Activated naive CD8-positive, alpha-beta T cell treated with anti-CD3 and anti-CD28 coated beads, Interleukin-2, amount 50 U/mL, for 24 hours (primary cell): ENCODE measurements at regions not wholly inside any gene's neighbourhood (a gene's known extent, or its start where the extent isn't known, plus 50 kb on each side); places are given as distances from the start of the nearest gene placed in this dataset.

Source experiments
- ATAC-seq: fragments of 150-1000 bp; cut with Tn5 transposase; one replicate; pipeline ENCODE4 v1.10.0; 2021
- DNase-seq: peaks from one replicate; pipeline ENCODE4 v3.0.0; 2021
- H3K27ac Mint-ChIP-seq: one replicate; pipeline ENCODE4 v1.8.0; 2021; ENCODE audit warnings: mild to moderate bottlenecking, mixed read lengths
- H3K27me3 Mint-ChIP-seq: one replicate; pipeline ENCODE4 v1.8.0; 2021; ENCODE audit warnings: mixed read lengths
- H3K36me3 Mint-ChIP-seq: one replicate; pipeline ENCODE4 v1.8.0; 2021; ENCODE audit warnings: low read depth, mixed read lengths
- H3K4me1 Mint-ChIP-seq: one replicate; pipeline ENCODE4 v1.8.0; 2021; ENCODE audit warnings: mixed read lengths
- H3K4me3 Mint-ChIP-seq: one replicate; pipeline ENCODE4 v1.8.0; 2021; ENCODE audit warnings: mild to moderate bottlenecking, moderate library complexity, mixed read lengths
- H3K9me3 Mint-ChIP-seq: one replicate; pipeline ENCODE4 v1.8.0; 2021; ENCODE audit warnings: mixed read lengths

DNA sequence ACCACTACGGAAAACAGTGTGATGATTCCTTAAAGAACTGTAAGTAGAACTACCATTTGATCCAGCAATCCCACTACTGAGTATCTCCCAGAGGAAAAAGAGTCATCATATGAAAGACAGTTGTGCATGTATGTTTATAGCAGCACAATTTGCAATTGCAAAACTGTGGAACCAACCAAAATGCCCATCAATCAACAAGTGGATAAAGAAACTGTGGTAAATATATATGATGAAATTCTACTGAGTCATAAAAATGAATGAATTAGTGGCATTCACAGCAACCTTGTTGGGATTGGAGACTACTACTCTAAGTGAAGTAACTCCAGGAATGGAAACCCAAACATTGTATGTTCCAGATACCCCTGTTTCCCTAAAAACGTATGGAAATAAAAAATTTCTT is 337.0 kb upstream of the PTBP2 start:
- no peak overlapping the region for H3K27ac Mint-ChIP-seq
- no peak for ATAC-seq
- H3K4me3 Mint-ChIP-seq = no peak overlapping the region
- H3K9me3 Mint-ChIP-seq = peaks cover 6% of the 10 kb centered on the region
- no peak for DNase-seq
- no peaks in the 10 kb centered on the region for H3K36me3 Mint-ChIP-seq
- no peaks in the 10 kb centered on the region for H3K4me1 Mint-ChIP-seq
- H3K27me3 Mint-ChIP-seq = no peaks in the 10 kb centered on the region

DNA sequence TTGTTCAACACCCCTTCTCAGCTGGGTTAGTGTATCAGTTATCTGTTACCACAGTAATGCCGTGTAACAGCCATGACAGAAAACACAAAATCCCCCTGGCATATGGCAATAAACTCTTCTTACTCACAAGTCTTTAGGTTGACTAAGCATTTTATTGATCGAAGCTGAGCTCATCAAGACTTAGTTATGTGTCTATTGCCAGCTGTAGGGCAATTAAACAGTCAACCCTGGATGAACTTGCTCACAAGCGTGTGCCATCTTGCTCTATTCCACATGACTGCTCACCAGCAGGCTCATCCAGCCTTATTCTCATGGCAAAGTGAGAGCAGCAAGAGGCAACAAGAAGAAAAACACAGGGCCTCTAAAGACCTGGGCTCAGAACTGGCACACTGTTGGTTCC is 333.8 kb upstream of the PTBP2 start:
- DNase-seq (no peak), ATAC-seq (no peak)
- Mint-ChIP-seq H3K9me3 (no peaks in the 10 kb centered on the region), H3K4me1 (no peaks in the 10 kb centered on the region), H3K27ac (no peak overlapping the region), H3K4me3 (no peak overlapping the region), H3K36me3 (no peaks in the 10 kb centered on the region), H3K27me3 (no peaks in the 10 kb centered on the region)

DNA sequence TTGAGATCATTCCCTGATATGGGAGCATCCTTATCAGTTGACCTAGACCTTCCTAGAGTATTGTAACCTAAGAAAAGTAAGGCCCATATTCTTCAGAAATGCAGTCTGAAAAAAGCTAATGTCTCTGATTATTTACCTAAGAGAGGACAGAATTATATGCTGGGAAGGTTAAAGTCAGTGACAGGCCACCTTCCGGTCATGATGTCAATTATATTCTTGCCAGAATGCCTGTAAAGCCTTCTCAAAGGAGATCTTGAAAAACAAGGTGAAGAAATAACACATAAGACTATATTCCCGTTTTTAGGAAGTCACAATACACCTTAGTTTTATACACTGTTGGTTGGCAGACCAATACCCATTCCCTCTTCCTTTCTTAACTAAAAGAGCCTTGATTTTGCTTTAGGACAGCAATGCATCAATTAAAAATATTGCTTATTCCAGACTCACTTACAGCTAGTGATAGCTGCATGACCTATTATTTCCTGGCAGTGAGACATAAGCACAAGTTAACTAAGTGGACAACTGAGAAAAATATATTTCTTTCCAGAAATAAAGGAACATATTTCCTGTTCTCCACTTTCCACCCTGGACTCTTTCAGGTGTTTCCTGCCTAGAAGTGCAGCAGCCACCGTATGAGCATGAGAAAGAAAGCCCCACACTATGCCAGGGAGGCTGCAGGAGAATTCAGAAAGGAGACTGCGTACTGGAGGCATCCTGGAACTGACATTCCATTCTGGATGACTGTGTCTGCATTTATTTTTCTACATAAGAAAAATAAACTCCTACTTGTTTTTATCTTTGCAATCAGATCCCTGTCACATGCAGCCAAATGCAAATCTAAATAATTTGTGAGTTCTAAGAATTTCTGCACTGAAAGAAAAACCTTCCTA is 332.9 kb upstream of the PTBP2 start:
- H3K4me1 Mint-ChIP-seq = no peaks in the 10 kb centered on the region
- no peaks in the 10 kb centered on the region for H3K9me3 Mint-ChIP-seq
- ATAC-seq (no peak), DNase-seq (no peak)
- no peak overlapping the region for H3K4me3 Mint-ChIP-seq
- H3K27ac Mint-ChIP-seq = no peak overlapping the region
- H3K27me3 Mint-ChIP-seq = no peaks in the 10 kb centered on the region
- no peaks in the 10 kb centered on the region for H3K36me3 Mint-ChIP-seq

DNA sequence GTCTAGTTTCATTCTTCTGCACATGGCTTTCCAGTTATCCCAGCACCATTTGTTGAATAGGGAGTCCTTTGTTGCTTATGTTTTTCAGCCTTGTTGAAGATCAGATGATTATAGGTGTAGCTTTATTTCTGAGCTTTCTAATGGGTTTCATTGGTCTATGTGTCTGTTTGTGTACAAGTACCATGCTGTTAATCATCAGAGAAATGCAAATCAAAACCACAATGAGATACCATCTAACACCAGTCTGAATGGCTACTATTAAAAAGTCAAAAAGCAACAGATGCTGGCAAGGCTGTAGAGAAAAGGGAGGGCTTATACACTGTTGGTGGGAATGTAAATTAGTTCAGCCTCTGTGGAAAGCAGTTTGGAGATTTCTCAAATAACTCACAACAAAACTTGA is 321.5 kb upstream of the PTBP2 start:
- H3K27me3 Mint-ChIP-seq = no peaks in the 10 kb centered on the region
- ATAC-seq = no peak
- H3K9me3 Mint-ChIP-seq = peaks cover 8% of the 10 kb centered on the region
- H3K4me1 Mint-ChIP-seq = no peaks in the 10 kb centered on the region
- DNase-seq = no peak
- no peak overlapping the region for H3K4me3 Mint-ChIP-seq
- no peaks in the 10 kb centered on the region for H3K36me3 Mint-ChIP-seq
- H3K27ac Mint-ChIP-seq = no peak overlapping the region

DNA sequence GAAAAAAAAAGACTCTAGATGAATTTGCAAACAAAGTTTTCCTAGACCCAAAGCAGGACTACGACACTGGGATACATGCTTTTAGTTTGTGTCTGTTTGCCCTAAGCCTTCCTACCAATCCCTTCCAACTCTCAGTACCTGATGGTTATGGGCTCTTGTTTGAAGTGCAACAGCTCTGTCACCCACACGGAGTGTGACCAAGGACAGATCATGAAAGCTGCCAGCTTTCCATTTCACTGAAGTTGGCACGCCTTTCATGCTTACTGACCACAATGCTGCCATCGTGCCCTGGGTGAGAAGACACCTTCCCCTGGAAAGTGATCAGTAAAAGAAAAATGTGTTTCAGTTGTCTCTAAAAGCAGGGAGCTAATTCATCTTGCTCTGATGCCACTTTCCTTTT is 312.5 kb upstream of the PTBP2 start:
- DNase-seq (no peak), ATAC-seq (no peak)
- peaks cover 12% of the 10 kb centered on the region for H3K9me3 Mint-ChIP-seq
- H3K36me3 Mint-ChIP-seq = no peaks in the 10 kb centered on the region
- no peak overlapping the region for H3K4me3 Mint-ChIP-seq
- H3K4me1 Mint-ChIP-seq = no peaks in the 10 kb centered on the region
- no peak overlapping the region for H3K27ac Mint-ChIP-seq
- no peaks in the 10 kb centered on the region for H3K27me3 Mint-ChIP-seq

DNA sequence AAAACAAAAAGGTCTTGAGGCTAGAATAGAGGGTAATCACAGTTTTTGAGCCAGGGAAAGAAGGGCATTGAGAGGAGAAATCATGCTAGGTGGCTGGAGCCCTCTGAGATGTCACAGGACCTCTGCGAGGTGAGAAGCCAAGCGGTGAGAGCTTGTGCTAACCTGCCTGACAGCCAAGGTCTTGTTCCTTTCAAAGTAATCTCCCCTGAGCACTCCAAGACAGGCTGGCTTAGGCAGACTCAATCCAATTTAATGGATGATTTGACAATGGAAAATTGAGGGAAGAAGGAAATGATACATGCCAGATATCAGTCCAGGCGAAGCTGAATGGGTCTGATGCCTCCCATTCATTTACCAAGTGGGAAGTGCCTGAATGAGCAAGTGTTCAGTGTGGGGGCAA is 311.9 kb upstream of the PTBP2 start:
- no peaks in the 10 kb centered on the region for H3K36me3 Mint-ChIP-seq

DNA sequence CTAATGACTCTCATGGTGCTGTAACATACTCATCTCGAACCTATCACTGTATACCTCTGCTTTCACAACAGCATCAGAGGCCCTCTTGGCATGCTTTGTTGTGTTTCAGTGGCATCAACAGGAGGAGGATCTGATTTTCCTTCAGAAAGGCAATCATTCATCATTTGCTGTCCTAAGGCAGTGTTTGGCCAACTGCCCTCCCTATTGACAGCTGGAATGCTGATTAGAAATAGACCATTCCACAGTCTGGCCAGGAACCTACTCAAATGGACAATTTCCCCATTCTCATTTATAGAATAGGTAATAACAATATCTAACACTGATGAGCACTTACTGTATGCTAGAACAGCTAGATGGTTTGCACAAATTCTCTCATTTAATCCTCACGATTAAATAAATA is 310.6 kb upstream of the PTBP2 start:
- ATAC-seq = no peak
- H3K9me3 Mint-ChIP-seq = peaks cover 12% of the 10 kb centered on the region
- H3K27ac Mint-ChIP-seq = no peak overlapping the region
- no peaks in the 10 kb centered on the region for H3K36me3 Mint-ChIP-seq
- no peaks in the 10 kb centered on the region for H3K4me1 Mint-ChIP-seq
- H3K4me3 Mint-ChIP-seq = no peak overlapping the region
- no peak for DNase-seq
- no peaks in the 10 kb centered on the region for H3K27me3 Mint-ChIP-seq

More for the DNA sequence above, 311.9 kb upstream of the PTBP2 start:
- Mint-ChIP-seq H3K27me3 (no peaks in the 10 kb centered on the region), H3K4me1 (no peaks in the 10 kb centered on the region), H3K4me3 (no peak overlapping the region), H3K9me3 (peaks cover 12% of the 10 kb centered on the region), H3K27ac (no peak overlapping the region)
- ATAC-seq = no peak
- DNase-seq = no peak

DNA sequence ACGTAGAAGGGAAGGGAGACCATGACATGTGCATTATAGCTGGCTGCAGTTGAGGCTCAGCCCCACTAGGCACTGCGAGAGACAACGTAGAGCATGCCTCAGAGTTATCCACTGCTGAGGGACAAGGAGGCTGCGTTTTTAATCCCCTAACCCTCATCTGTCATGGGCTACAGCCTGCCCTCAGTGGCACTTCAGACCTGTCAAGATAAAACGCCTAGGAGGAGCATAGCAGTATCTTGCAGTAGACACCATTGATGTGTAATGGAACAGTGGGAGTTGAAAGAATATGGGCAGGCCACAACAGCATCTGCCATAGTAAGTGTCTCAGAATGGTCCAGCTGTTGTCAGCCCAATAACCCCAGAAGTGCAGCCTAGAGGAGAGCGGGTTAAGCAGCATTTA is 307.0 kb upstream of the PTBP2 start:
- Mint-ChIP-seq H3K4me1 (no peaks in the 10 kb centered on the region), H3K27ac (no peak overlapping the region), H3K4me3 (no peak overlapping the region), H3K9me3 (peaks cover 4% of the 10 kb centered on the region), H3K27me3 (no peaks in the 10 kb centered on the region), H3K36me3 (no peaks in the 10 kb centered on the region)
- no peak for ATAC-seq
- DNase-seq = no peak

DNA sequence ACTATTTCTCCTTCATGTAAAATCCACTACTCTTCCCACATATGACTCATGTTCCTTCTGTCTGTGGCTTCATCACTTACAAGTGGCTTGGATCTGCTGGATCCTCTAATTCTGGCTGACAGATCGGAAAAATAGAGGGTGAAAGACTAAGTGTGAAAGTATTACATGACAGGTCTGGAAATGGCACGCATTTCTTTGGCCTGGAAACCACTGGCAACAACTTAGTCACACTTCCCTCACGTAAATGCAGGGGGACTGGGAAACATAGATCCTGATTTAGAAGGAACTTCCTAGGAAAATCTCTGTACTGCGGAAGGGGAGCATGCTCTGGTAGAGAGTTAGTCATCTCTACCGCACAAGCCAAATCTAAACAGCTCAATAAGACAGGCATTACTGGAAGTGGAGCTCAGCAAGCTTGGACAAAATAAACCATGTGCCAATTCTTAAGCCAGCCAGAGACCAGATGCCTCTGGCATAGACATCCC is 305.4 kb upstream of the PTBP2 start:
- Mint-ChIP-seq H3K36me3 (no peaks in the 10 kb centered on the region), H3K9me3 (no peaks in the 10 kb centered on the region), H3K27me3 (no peaks in the 10 kb centered on the region), H3K4me3 (no peak overlapping the region), H3K4me1 (no peaks in the 10 kb centered on the region), H3K27ac (no peak overlapping the region)
- DNase-seq (no peak), ATAC-seq (no peak)

DNA sequence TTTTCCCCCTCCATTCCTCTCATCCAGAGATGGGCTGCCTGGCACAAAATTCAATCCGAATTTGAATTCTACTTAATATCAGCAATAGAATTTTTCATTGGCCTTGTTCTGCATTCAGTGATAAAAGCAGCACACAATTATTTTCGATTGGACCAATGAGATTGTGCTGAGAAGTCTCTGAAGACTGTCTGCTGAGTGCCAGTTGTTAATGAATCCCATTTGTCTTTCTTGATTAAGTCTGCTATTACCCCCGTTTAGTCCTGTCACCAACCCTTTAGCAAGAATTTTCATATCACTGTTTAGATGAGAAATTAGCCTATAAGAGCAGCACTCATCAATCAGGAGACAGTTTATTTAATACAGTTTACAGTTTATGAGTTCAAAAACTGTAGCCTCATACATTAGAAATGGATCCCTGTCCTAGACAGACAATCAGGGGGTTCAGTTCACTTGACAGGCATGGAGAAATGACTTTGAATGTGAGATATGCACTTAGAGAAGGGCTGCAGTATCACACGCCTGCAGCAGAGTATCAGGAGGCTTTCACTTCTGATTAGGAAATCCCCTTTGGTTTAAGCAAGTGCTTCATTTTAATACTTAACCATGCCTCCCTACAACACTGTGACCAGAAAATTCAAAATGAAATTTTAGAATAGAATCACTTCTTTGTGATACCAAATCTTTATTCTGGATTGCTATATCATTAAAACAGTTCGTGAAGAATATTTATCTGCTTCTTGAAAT is 304.7 kb upstream of the PTBP2 start:
- no peaks in the 10 kb centered on the region for H3K9me3 Mint-ChIP-seq
- no peak for ATAC-seq

DNA sequence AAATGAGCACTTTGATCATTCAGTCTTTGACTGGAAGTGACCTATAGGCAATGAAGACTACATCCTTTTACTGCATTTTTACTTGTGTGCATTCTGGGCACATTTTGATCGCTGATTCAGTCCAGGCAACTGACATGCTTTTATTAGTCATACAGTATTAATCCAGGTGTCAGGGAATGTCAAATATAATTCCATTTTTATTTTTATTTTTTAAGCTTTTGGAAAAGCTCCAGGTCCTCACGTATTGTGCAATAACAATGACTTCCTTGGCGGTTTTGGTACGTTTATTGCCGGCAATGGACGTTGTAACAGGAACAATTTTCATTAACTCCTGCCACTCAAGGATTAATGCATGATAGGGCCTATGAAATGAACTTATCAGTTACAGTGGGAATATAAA is 302.6 kb upstream of the PTBP2 start:
- no peaks in the 10 kb centered on the region for H3K27me3 Mint-ChIP-seq
- no peak overlapping the region for H3K4me3 Mint-ChIP-seq
- H3K36me3 Mint-ChIP-seq = no peaks in the 10 kb centered on the region
- no peaks in the 10 kb centered on the region for H3K9me3 Mint-ChIP-seq
- H3K4me1 Mint-ChIP-seq = no peaks in the 10 kb centered on the region
- DNase-seq (no peak), ATAC-seq (no peak)
- H3K27ac Mint-ChIP-seq = no peak overlapping the region

More for the DNA sequence above, 304.7 kb upstream of the PTBP2 start:
- Mint-ChIP-seq H3K27ac (no peak overlapping the region), H3K4me3 (no peak overlapping the region), H3K36me3 (no peaks in the 10 kb centered on the region), H3K4me1 (no peaks in the 10 kb centered on the region), H3K27me3 (no peaks in the 10 kb centered on the region)
- no peak for DNase-seq

DNA sequence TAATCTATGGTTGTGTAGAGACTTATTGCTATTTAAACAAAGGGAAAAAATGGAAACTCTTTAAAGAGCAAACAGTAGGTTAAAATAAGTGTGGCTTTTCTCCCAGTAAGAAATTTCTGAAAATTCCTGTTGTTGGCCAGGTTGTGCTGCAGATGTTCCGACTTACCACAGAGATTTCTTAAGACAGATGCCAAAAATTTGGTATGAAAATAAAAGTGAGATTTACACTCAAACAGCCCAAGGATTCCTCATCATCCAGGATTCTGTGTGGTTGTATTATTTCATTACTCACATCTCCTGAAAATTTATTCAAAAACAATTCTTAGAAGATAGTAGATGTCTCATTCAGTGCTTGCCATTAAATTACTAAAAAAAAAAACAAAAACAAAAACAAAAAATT is 296.7 kb upstream of the PTBP2 start:
- ATAC-seq = no peak

DNA sequence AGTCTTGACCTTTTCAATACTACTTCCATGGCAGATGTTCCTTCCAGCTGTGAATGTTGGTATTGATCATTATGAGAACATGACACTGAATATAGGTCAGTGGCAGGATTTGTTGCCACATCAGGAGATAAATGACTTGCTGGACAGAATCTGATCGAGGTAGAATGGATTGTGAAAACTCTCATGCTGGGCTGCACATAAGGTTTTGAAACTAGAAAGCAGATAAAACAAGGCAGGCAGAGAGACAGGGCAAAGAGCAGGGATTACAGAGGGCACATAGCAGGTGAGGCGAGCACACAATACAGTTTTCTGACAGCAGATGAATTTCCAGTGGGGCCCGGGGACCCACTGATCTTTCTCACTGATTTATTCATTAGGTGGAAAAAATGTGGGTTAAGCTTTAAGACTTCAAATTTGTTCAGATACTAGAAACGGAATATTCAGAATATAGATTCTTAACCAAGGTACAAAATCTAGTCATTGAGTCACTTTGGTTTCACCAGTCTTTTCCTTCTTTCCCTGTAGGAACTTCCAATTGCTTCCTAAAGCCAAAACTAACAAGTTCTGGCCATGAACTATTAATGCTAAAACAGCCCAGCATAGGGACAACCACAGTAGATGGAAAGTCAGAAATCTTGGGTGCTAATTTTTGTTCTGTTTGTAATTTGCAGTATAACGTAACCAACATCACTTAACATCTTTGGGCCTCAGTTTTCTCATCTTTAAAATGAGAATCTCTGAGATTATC is 296.0 kb upstream of the PTBP2 start:
- DNase-seq = no peak
- no peak overlapping the region for H3K4me3 Mint-ChIP-seq

More for the DNA sequence above, 296.7 kb upstream of the PTBP2 start:
- H3K4me3 Mint-ChIP-seq = no peak overlapping the region
- no peak overlapping the region for H3K27ac Mint-ChIP-seq
- H3K9me3 Mint-ChIP-seq = no peaks in the 10 kb centered on the region
- no peaks in the 10 kb centered on the region for H3K27me3 Mint-ChIP-seq
- H3K4me1 Mint-ChIP-seq = no peaks in the 10 kb centered on the region
- no peaks in the 10 kb centered on the region for H3K36me3 Mint-ChIP-seq
- DNase-seq = no peak

DNA sequence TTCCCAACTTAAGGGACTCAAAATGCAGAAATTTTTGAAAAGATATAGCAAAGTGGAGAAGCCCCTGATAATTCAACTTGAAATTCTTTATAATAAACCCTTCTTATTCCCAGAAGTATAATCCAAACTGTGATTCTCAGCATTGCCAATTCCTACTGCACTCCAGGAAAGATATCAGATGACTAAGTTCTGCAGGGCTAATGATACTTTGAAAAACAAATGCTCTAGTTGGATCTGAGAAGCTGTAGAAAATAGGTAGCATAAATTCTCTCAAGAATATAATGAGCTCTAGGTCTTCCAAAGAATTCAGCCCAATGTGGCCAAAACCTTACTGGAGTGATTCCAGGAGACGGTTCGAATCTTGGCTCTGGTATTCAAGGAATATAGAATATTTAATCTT is 294.0 kb upstream of the PTBP2 start:
- Mint-ChIP-seq H3K4me1 (no peaks in the 10 kb centered on the region), H3K27ac (no peak overlapping the region), H3K4me3 (no peak overlapping the region), H3K36me3 (no peaks in the 10 kb centered on the region), H3K27me3 (no peaks in the 10 kb centered on the region), H3K9me3 (peaks cover 7% of the 10 kb centered on the region)
- DNase-seq (no peak), ATAC-seq (no peak)

More for the DNA sequence above, 296.0 kb upstream of the PTBP2 start:
- no peaks in the 10 kb centered on the region for H3K9me3 Mint-ChIP-seq
- no peaks in the 10 kb centered on the region for H3K36me3 Mint-ChIP-seq
- H3K27ac Mint-ChIP-seq = no peak overlapping the region
- no peaks in the 10 kb centered on the region for H3K27me3 Mint-ChIP-seq
- H3K4me1 Mint-ChIP-seq = no peaks in the 10 kb centered on the region
- ATAC-seq = no peak
